Sigmoid colon (tissue), 4 donors: ENCODE measurements at regions not wholly inside any gene's neighbourhood (a gene's known extent, or its start where the extent isn't known, plus 50 kb on each side); places are given as distances from the start of the nearest gene placed in this dataset.

Experiments used
- POLR2A ChIP-seq, 2 donors: fragments of 450-650 bp; IDR thresholded peaks; one replicate each; pipeline ENCODE4 v1.6.1; 2016; ENCODE audit warnings: antibody characterized with exemption in 2 of 2, mild to moderate bottlenecking in 2 of 2, moderate library complexity in 2 of 2
- POLR2AphosphoS5 ChIP-seq, 4 donors: sonication (generic); formaldehyde crosslinking; IDR thresholded peaks; one replicate each; pipeline ENCODE4 v1.6.1; 2017; ENCODE audit warnings: antibody characterized with exemption in 4 of 4
- TF ChIP-seq, protein P1 (sequence below), 4 experiments: fragments of 450-650 bp in 3 of 4; fragments of 200-600 bp in 1 of 4; IDR thresholded peaks; one replicate each; pipeline ENCODE4 v1.5.1; 2016 to 2019; ENCODE audit warnings: antibody characterized with exemption in 4 of 4, mild to moderate bottlenecking in 3 of 4, moderate library complexity in 2 of 4

GRCh38 chr9:134568116-134568515, 73.5 kb upstream of the COL5A1 start:
- TF ChIP-seq, protein P1, sequence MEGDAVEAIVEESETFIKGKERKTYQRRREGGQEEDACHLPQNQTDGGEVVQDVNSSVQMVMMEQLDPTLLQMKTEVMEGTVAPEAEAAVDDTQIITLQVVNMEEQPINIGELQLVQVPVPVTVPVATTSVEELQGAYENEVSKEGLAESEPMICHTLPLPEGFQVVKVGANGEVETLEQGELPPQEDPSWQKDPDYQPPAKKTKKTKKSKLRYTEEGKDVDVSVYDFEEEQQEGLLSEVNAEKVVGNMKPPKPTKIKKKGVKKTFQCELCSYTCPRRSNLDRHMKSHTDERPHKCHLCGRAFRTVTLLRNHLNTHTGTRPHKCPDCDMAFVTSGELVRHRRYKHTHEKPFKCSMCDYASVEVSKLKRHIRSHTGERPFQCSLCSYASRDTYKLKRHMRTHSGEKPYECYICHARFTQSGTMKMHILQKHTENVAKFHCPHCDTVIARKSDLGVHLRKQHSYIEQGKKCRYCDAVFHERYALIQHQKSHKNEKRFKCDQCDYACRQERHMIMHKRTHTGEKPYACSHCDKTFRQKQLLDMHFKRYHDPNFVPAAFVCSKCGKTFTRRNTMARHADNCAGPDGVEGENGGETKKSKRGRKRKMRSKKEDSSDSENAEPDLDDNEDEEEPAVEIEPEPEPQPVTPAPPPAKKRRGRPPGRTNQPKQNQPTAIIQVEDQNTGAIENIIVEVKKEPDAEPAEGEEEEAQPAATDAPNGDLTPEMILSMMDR (IDR thresholded peaks at IDR 0.05), result no peak
- TF ChIP-seq POLR2AphosphoS5 (IDR thresholded peaks at IDR 0.05) (no peak), POLR2A (IDR thresholded peaks at IDR 0.05) (no peak)
